SJCRH30 (cell line): ENCODE measurements at regions not wholly inside any gene's neighbourhood (a gene's known extent, or its start where the extent isn't known, plus 50 kb on each side); places are given as distances from the start of the nearest gene placed in this dataset.
"Not testable (repeated sequence)": the region's sequence is repeated elsewhere in the genome, so short reads cannot be mapped to it uniquely, and the experiment has no call there.

Source experiments
- DNase-seq, 2 experiments: peaks; one replicate each; pipeline ENCODE4 v3.0.0-alpha.2; 2015 to 2020
- H3K27ac ChIP-seq: fragments of 250-450 bp; sonication (Bioruptor Pico); 2 replicates; pipeline ENCODE4 v1.5.1; 2020; ENCODE audit warnings: mild to moderate bottlenecking, moderate library complexity
- H3K27me3 ChIP-seq: fragments of 250-450 bp; sonication (Bioruptor Pico); 2 replicates; pipeline ENCODE4 v1.5.1; 2020; ENCODE audit warnings: mild to moderate bottlenecking, moderate library complexity
- H3K36me3 ChIP-seq: fragments of 250-450 bp; sonication (Bioruptor Pico); 2 replicates; pipeline ENCODE4 v1.5.1; 2020; ENCODE audit warnings: mild to moderate bottlenecking, moderate library complexity
- H3K4me1 ChIP-seq: fragments of 250-450 bp; sonication (Bioruptor Pico); 2 replicates; pipeline ENCODE4 v1.5.1; 2020; ENCODE audit warnings: mild to moderate bottlenecking, moderate library complexity
- H3K4me3 ChIP-seq: fragments of 250-450 bp; sonication (Bioruptor Pico); 2 replicates; pipeline ENCODE4 v1.5.1; 2020; ENCODE audit warnings: mild to moderate bottlenecking, moderate library complexity
- H3K9me3 ChIP-seq: fragments of 250-450 bp; sonication (Bioruptor Pico); replicated peaks from 2 replicates; pipeline ENCODE4 v1.5.1; 2020; ENCODE audit warnings: mild to moderate bottlenecking, moderate library complexity

- Histone ChIP-seq H3K4me1 (no peaks in the 10 kb centered on the region), H3K9me3 (no peaks in the 10 kb centered on the region)
Measured at GRCh38 chr6:15170126-15170525, 75.7 kb upstream of the JARID2 start.

GRCh38 chr6:15171026-15171425 is 74.8 kb upstream of the JARID2 start:
- Histone ChIP-seq H3K9me3 (no peaks in the 10 kb centered on the region), H3K4me3 (no peak overlapping the region), H3K27me3 (no peaks in the 10 kb centered on the region), H3K27ac (no peak overlapping the region), H3K36me3 (no peaks in the 10 kb centered on the region), H3K4me1 (no peaks in the 10 kb centered on the region)
- no peak for DNase-seq

More at GRCh38 chr6:15170126-15170525, 75.7 kb upstream of the JARID2 start:
- no peak for DNase-seq
- Histone ChIP-seq H3K27me3 (no peaks in the 10 kb centered on the region), H3K27ac (no peak overlapping the region), H3K36me3 (no peaks in the 10 kb centered on the region), H3K4me3 (no peak overlapping the region)

GRCh38 chr6:15176816-15177370 is 69.0 kb upstream of the JARID2 start:
- no peaks in the 10 kb centered on the region for H3K9me3 ChIP-seq
- no peaks in the 10 kb centered on the region for H3K27me3 ChIP-seq
- no peak for DNase-seq
- H3K4me3 ChIP-seq: no peak overlapping the region
- H3K36me3 ChIP-seq: no peaks in the 10 kb centered on the region
- H3K4me1 ChIP-seq: no peaks in the 10 kb centered on the region
- H3K27ac ChIP-seq: no peak overlapping the region

- DNase-seq: no peak
Measured at GRCh38 chr6:15183979-15184378, 61.9 kb upstream of the JARID2 start.

GRCh38 chr6:15184441-15184861 is 61.4 kb upstream of the JARID2 start:
- DNase-seq: no peak
- no peaks in the 10 kb centered on the region for H3K9me3 ChIP-seq
- H3K36me3 ChIP-seq: no peaks in the 10 kb centered on the region
- H3K27me3 ChIP-seq: no peaks in the 10 kb centered on the region
- no peak overlapping the region for H3K4me3 ChIP-seq
- H3K27ac ChIP-seq: no peak overlapping the region
- no peaks in the 10 kb centered on the region for H3K4me1 ChIP-seq

More at GRCh38 chr6:15183979-15184378, 61.9 kb upstream of the JARID2 start:
- Histone ChIP-seq H3K4me3 (no peak overlapping the region), H3K9me3 (no peaks in the 10 kb centered on the region), H3K27me3 (no peaks in the 10 kb centered on the region), H3K36me3 (no peaks in the 10 kb centered on the region), H3K4me1 (no peaks in the 10 kb centered on the region), H3K27ac (no peak overlapping the region)

- not testable (repeated sequence) for H3K4me1 ChIP-seq, H3K27me3 ChIP-seq, H3K36me3 ChIP-seq, DNase-seq, H3K4me3 ChIP-seq, H3K27ac ChIP-seq, H3K9me3 ChIP-seq
Measured at GRCh38 chr6:15185111-15185510, 60.8 kb upstream of the JARID2 start.

GRCh38 chr6:15193451-15193850 is 52.4 kb upstream of the JARID2 start:
- not testable (repeated sequence) for H3K9me3 ChIP-seq, H3K27ac ChIP-seq, H3K4me1 ChIP-seq, H3K36me3 ChIP-seq, H3K4me3 ChIP-seq, H3K27me3 ChIP-seq, DNase-seq

- H3K4me1 ChIP-seq: no peaks in the 10 kb centered on the region
- H3K36me3 ChIP-seq: no peaks in the 10 kb centered on the region
- no peak overlapping the region for H3K27ac ChIP-seq
- no peaks in the 10 kb centered on the region for H3K9me3 ChIP-seq
- no peak overlapping the region for H3K4me3 ChIP-seq
- no peaks in the 10 kb centered on the region for H3K27me3 ChIP-seq
- DNase-seq: no peak
Measured at GRCh38 chr6:15194453-15194852, 51.4 kb upstream of the JARID2 start.
